Heart right ventricle (tissue), 16 donors: ENCODE measurements at regions not wholly inside any gene's neighbourhood (a gene's known extent, or its start where the extent isn't known, plus 50 kb on each side); places are given as distances from the start of the nearest gene placed in this dataset.

Source experiments
- ATAC-seq, 8 donors: fragments of 200-7000 bp; cut with Tn5 transposase; one replicate each; pipeline ENCODE4 v1.9.1; 2020; ENCODE audit warnings: mild to moderate bottlenecking in 8 of 8, moderate library complexity in 8 of 8, moderate number of reproducible peaks in 1 of 8
- DNase-seq, 2 donors: peaks; one replicate each; pipeline ENCODE4 v3.0.0-alpha.2; 2020
- H3K27ac ChIP-seq, 10 donors: fragments of 200-600 bp; sonication (generic) in 2 of 10; one replicate each; pipeline versions ENCODE4 v1.5.0 to v1.8.0; 2020 to 2022; ENCODE audit warnings: mild to moderate bottlenecking in 3 of 10
- H3K27me3 ChIP-seq, 7 donors: fragments of 200-600 bp; one replicate each; pipeline ENCODE4 v1.8.0; 2021 to 2022; ENCODE audit warnings: mild to moderate bottlenecking in 2 of 7
- H3K36me3 ChIP-seq, 9 donors: fragments of 200-600 bp; sonication (generic) in 1 of 9; one replicate each; pipeline versions ENCODE4 v1.5.0 to v1.8.0; 2020 to 2022; ENCODE audit warnings: mild to moderate bottlenecking in 2 of 9
- H3K4me1 ChIP-seq, 9 donors: fragments of 200-600 bp; sonication (generic) in 1 of 9; one replicate each; pipeline versions ENCODE4 v1.5.0 to v1.8.0; 2020 to 2022; ENCODE audit warnings: mild to moderate bottlenecking in 4 of 9
- H3K4me3 ChIP-seq, 10 donors: fragments of 200-600 bp; sonication (generic) in 2 of 10; one replicate each; pipeline versions ENCODE4 v1.5.0 to v1.8.0; 2020 to 2022; ENCODE audit warnings: mild to moderate bottlenecking in 7 of 10, moderate library complexity in 2 of 10
- H3K9me3 ChIP-seq, 11 donors: fragments of 200-600 bp in 10 of 11; sonication (generic) in 2 of 11; one replicate each; pipeline versions ENCODE4 v1.5.0 to v1.8.0; 2013 to 2022; ENCODE audit warnings: mild to moderate bottlenecking in 2 of 11, control low read depth in 1 of 11, moderate library complexity in 1 of 11
- WGBS, 2 donors: extraction: QIAGEN DNeasy Blood & Tissue Kit; methylation state at CpG; one replicate each; pipeline ENCODE4 v1.1.7; 2013; ENCODE audit warnings: inconsistent platforms in 1 of 2; 5-methylcytosine and 5-hydroxymethylcytosine counted together
- intact Hi-C, 10 donors: fragments of 100-400 bp; cut with DNase I; formaldehyde crosslinking; loops; one replicate each; pipeline versions ENCODE4 v1.11.1 to v1.14.2; 2022
- TF ChIP-seq, protein P1 (sequence below), 9 donors: fragments of 200-600 bp; sonication (generic) in 2 of 9; IDR thresholded peaks; one replicate each; pipeline versions ENCODE4 v1.5.0 to v1.8.0; 2021 to 2022; ENCODE audit warnings: antibody characterized with exemption in 9 of 9, mild to moderate bottlenecking in 5 of 9, moderate library complexity in 1 of 9
- donor health status: Arrhythmogenic right ventricular cardiomyopathy.
- donor health status: ischemic (EF 13 %, LVEDD 7.1; RV severe dilation, severe dysfunction).
- donor health status: healthy with polysubstance abuse.
- donor health status: DM: no; HTN: yes; CAD: no.
- donor health status: DM: no; HTN: no; CAD: no.
- donor health status: ischemic (EF 25% LVEDD 6.9; RV normal size, moderate dysfunction).
- donor health status: ischemic (EF 25% LVEDD 5.7; RV mildly dilated, moderate dysfunction).
- donor health status: healthy.
- donor health status: DM: yes; HTN: yes; CAD: no.
- donor health status: Ischemic cardiomyopathy.
- donor health status: ischemic (EF 35%, LVEDD 5.7; RV mildly dilated, moderate dysfunction).
- donor health status: nonischemic (EF 11% LVEDD 7.7; RV severe dilation, severe dysfunction).
- donor health status: DM: yes; HTN: yes; CAD: no.
- donor health status: PGD.
- donor health status: ischemic (EF 29% LVEDD 5.4; RV normal size, mild dysfunction).
- donor health status: nonischemic (EF 23%, LVEDD 6.1; RV moderate dilation, normal function).

GRCh38 chr16:63575041-63575440 is 1538.8 kb upstream of the CDH8 start:
- H3K27ac ChIP-seq: no peak overlapping the region
- DNase-seq (no peak), ATAC-seq (no peak)
- no peaks in the 10 kb centered on the region for H3K9me3 ChIP-seq
- H3K4me1 ChIP-seq: peaks cover 0 to 9% (median 0%) of the 10 kb centered on the region in 9 donors
- 27 to 40% methylated on average over 1 of the region's 1 CpG for WGBS, 2 donors
- intact Hi-C loops: no loop called here
- no peaks in the 10 kb centered on the region for H3K27me3 ChIP-seq
- TF ChIP-seq, protein P1, sequence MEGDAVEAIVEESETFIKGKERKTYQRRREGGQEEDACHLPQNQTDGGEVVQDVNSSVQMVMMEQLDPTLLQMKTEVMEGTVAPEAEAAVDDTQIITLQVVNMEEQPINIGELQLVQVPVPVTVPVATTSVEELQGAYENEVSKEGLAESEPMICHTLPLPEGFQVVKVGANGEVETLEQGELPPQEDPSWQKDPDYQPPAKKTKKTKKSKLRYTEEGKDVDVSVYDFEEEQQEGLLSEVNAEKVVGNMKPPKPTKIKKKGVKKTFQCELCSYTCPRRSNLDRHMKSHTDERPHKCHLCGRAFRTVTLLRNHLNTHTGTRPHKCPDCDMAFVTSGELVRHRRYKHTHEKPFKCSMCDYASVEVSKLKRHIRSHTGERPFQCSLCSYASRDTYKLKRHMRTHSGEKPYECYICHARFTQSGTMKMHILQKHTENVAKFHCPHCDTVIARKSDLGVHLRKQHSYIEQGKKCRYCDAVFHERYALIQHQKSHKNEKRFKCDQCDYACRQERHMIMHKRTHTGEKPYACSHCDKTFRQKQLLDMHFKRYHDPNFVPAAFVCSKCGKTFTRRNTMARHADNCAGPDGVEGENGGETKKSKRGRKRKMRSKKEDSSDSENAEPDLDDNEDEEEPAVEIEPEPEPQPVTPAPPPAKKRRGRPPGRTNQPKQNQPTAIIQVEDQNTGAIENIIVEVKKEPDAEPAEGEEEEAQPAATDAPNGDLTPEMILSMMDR (IDR thresholded peaks at IDR 0.05): no peak
- no peak overlapping the region for H3K4me3 ChIP-seq
- H3K36me3 ChIP-seq: no peaks in the 10 kb centered on the region

DNA sequence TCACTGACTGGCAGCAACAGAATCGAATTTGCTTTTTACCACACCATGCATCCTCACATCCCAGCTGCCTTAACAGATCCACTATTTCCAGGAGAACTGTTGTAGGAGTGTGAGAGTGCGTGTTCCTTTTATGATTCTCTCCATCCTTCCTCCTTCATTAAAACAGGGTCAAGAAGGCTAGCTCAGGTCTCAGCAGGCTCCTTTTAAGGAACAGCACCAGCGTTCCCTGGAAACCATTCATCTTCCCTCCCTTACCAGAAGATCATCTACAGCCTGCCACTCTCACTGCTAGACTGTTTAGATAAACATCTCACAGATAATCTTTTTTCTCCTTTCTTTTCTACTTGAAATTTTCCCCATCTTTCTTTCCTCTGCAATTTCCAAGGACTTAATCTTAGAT is 1531.9 kb upstream of the CDH8 start:
- no peaks in the 10 kb centered on the region for H3K36me3 ChIP-seq
- H3K4me3 ChIP-seq: no peak overlapping the region
- H3K4me1 ChIP-seq: peaks cover 0 to 8% (median 0%) of the 10 kb centered on the region in 9 donors
- no peaks in the 10 kb centered on the region for H3K9me3 ChIP-seq
- DNase-seq: no peak
- TF ChIP-seq, protein P1 (IDR thresholded peaks at IDR 0.05): no peak
- intact Hi-C loops: no loop called here
- WGBS, 2 donors: 58 to 73% methylated on average over 3 of the region's 3 CpGs
- ATAC-seq: no peak
- no peaks in the 10 kb centered on the region for H3K27me3 ChIP-seq
- no peak overlapping the region for H3K27ac ChIP-seq

DNA sequence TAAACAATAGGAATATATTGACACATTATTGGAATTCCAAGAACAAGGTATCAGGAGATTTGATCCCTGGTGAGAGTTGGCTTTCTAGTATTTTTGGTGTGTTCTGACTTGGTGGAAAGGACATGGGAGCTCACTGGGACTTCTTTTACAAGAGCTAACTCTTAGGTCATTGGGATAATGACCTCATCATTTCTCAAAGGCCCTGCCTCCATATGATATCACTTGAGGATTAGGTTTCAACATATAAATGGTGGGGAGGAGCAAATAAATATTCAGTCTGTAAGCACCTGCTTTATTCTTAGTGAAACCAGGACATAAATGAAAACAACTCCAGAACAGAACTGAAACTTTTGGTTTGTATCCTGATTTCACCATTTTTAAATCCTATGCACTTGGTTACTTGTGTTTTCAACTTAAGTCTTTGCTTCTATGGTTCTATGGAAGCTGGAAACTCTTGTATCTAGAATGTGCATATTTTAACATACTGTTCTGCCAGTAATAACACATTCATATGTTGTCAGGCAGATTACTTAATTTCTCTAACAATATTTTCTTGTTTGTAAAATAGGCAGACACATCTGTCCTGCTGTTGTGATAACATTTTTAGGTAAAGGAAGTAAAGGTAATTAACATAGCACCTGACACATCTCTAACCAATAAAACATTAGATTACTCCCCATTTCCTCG is 1527.7 kb upstream of the CDH8 start:
- TF ChIP-seq, protein P1 (IDR thresholded peaks at IDR 0.05): no peak
- no peaks in the 10 kb centered on the region for H3K27me3 ChIP-seq
- WGBS, 2 donors: 46 to 69% methylated on average over 1 of the region's 1 CpG
- no peaks in the 10 kb centered on the region for H3K36me3 ChIP-seq
- intact Hi-C loops: no loop called here
- H3K27ac ChIP-seq: no peak overlapping the region
- no peak for DNase-seq
- no peak for ATAC-seq
- H3K4me1 ChIP-seq: peaks cover 0 to 7% (median 0%) of the 10 kb centered on the region in 9 donors
- H3K4me3 ChIP-seq: no peak overlapping the region
- H3K9me3 ChIP-seq: peaks cover 0 to 16% (median 0%) of the 10 kb centered on the region in 11 donors

GRCh38 chr16:63553980-63554379 is 1517.7 kb upstream of the CDH8 start:
- no peak overlapping the region for H3K27ac ChIP-seq
- WGBS, 2 donors: 95 to 100% methylated on average over 1 of the region's 1 CpG
- TF ChIP-seq, protein P1 (IDR thresholded peaks at IDR 0.05): no peak

More at GRCh38 chr16:63553980-63554379, 1517.7 kb upstream of the CDH8 start:
- ATAC-seq (no peak), DNase-seq (no peak)
- Histone ChIP-seq H3K27me3 (no peaks in the 10 kb centered on the region), H3K4me1 (peaks cover 0 to 5% (median 0%) of the 10 kb centered on the region in 9 donors), H3K4me3 (no peak overlapping the region), H3K36me3 (no peaks in the 10 kb centered on the region), H3K9me3 (peaks cover 0 to 9% (median 0%) of the 10 kb centered on the region in 11 donors)
- intact Hi-C loops: no loop called here
